RWPE2 (cell line): ENCODE measurements at regions not wholly inside any gene's neighbourhood (a gene's known extent, or its start where the extent isn't known, plus 50 kb on each side); places are given as distances from the start of the nearest gene placed in this dataset.

Source experiments
- ATAC-seq: fragments of 200-7000 bp; cut with Tn5 transposase; 3 replicates; pipeline ENCODE4 v1.9.1; 2021; ENCODE audit warnings: low read depth
- DNase-seq: peaks from one replicate; pipeline ENCODE4 v3.0.0-alpha.2; 2020; ENCODE audit warnings: low spot score
- H3K27ac ChIP-seq: fragments of 450-650 bp; 2 replicates; pipeline ENCODE4 v1.5.1; 2017; ENCODE audit warnings: mild to moderate bottlenecking; ENCODE audit not compliant: poor library complexity, severe bottlenecking
- H3K27me3 ChIP-seq: fragments of 250-450 bp; sonication (Bioruptor Pico); 2 replicates; pipeline ENCODE4 v1.5.1; 2021; ENCODE audit warnings: mild to moderate bottlenecking, moderate library complexity; ENCODE audit not compliant: insufficient read depth, poor library complexity, severe bottlenecking
- H3K36me3 ChIP-seq: fragments of 250-450 bp; sonication (Bioruptor Pico); 2 replicates; pipeline ENCODE4 v1.5.1; 2020; ENCODE audit warnings: low read depth, mild to moderate bottlenecking, moderate library complexity
- H3K4me1 ChIP-seq: fragments of 250-450 bp; sonication (Bioruptor Pico); 2 replicates; pipeline ENCODE4 v1.5.1; 2021; ENCODE audit warnings: mild to moderate bottlenecking, moderate library complexity; ENCODE audit not compliant: insufficient read depth, poor library complexity, severe bottlenecking
- H3K4me3 ChIP-seq: fragments of 250-450 bp; sonication (Bioruptor Pico); 2 replicates; pipeline ENCODE4 v1.5.1; 2021; ENCODE audit warnings: mild to moderate bottlenecking, moderate library complexity; ENCODE audit not compliant: severe bottlenecking
- H3K9me3 ChIP-seq: fragments of 250-450 bp; sonication (Bioruptor Pico); 2 replicates; pipeline ENCODE4 v1.5.1; 2021; ENCODE audit warnings: mild to moderate bottlenecking, moderate library complexity; ENCODE audit not compliant: severe bottlenecking
- CTCF ChIP-seq: fragments of 450-650 bp; IDR thresholded peaks from one replicate; pipeline ENCODE4 v1.5.1; 2017; ENCODE audit warnings: mild to moderate bottlenecking, moderate library complexity; ENCODE audit not compliant: poor library complexity, severe bottlenecking

DNA sequence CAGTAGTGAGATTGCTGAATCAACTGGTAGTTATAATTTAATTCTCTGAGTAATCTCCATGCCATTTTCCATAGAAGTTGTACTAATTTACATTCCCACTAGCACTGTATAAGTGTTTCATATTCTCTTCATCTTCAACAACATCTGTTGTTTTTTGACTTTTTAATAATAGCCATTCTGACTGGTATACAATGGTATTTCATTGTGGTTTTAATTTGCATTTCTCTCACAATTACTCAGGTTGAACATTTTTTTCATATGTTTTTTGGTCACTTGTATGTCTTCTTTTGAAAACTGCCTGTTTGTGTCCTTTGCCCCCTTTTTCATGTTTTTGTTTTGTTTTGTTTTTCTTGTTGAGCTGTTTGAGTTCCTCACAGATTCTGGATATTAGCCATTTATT lies 880.2 kb downstream of the RAPGEF2 start:
- TF ChIP-seq CTCF: no peak
- H3K27me3 ChIP-seq: no peaks in the 10 kb centered on the region
- no peaks in the 10 kb centered on the region for H3K9me3 ChIP-seq
- H3K4me3 ChIP-seq: no peak overlapping the region
- no peaks in the 10 kb centered on the region for H3K4me1 ChIP-seq
- ATAC-seq: no peak
- no peaks in the 10 kb centered on the region for H3K36me3 ChIP-seq
- H3K27ac ChIP-seq: no peak overlapping the region
- no peak for DNase-seq

DNA sequence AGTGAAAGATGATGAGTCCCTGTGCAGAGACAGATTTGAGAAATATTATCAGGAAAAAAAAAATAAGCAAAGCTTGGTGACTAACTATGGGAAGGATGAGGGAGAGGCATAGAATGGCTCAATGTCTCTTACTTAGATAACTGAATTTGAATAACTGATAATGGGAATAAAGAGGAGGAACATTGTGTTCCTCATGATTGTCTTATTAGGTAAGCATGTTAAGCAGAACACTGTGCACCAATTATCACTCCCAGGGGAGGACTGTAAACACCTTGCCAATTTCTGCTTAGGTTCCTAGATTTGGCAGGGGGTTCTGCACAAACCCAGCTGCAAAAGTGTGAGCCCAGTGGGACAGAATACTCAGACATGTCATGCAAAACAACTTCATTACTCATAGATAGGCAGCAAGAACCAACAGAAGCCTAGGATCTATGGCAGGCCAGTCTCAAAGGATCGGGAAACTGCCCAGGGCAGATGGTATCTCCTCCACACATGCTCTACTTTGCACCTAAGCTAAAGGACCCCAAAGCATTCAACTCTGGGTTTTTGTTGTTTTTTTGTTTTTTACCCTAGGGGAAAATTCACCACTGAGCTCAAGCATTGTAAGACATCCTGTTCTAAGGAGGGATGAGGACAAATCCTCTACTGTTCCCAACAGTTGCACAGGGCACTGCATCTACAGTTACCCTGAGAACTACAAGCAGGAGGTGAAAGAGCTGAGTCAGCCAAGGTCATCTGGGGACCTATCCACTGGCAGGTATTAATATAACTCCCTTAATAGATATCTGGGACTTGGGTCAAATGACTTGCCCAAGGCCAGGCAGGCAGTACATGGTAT lies 907.0 kb downstream of the RAPGEF2 start:
- Histone ChIP-seq H3K27me3 (no peaks in the 10 kb centered on the region), H3K4me3 (no peak overlapping the region), H3K27ac (no peak overlapping the region), H3K36me3 (no peaks in the 10 kb centered on the region), H3K4me1 (no peaks in the 10 kb centered on the region), H3K9me3 (no peaks in the 10 kb centered on the region)
- DNase-seq: no peak
- no peak for TF ChIP-seq CTCF
- ATAC-seq: no peak

GRCh38 chr4:160019936-160020335 lies 917.1 kb downstream of the RAPGEF2 start:
- Histone ChIP-seq H3K4me3 (no peak overlapping the region), H3K27me3 (no peaks in the 10 kb centered on the region), H3K4me1 (no peaks in the 10 kb centered on the region), H3K27ac (no peak overlapping the region), H3K36me3 (no peaks in the 10 kb centered on the region), H3K9me3 (no peaks in the 10 kb centered on the region)
- DNase-seq: no peak
- no peak for TF ChIP-seq CTCF
- no peak for ATAC-seq

DNA sequence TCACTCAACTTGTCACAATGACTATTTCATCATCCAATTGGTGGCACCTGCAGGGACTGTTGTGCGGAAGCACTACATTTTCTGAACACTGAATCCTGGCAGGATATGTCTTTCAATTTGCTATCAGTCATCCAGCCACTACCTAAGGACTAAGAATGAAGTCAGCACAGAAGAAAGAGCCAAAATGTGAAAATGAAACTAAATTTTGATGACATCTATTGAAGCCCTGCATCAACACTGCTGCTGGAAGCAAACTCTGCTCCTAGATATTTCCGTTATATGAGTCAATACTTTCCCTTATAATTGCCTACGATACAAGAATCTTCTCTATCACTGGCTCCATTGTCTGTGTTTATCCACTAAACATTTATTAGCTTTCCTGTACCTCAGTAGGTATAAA lies 917.9 kb downstream of the RAPGEF2 start:
- Histone ChIP-seq H3K4me1 (no peaks in the 10 kb centered on the region), H3K27ac (no peak overlapping the region), H3K4me3 (no peak overlapping the region), H3K9me3 (no peaks in the 10 kb centered on the region), H3K27me3 (no peaks in the 10 kb centered on the region), H3K36me3 (no peaks in the 10 kb centered on the region)
- no peak for ATAC-seq
- TF ChIP-seq CTCF: no peak
- DNase-seq: no peak

GRCh38 chr4:160021870-160022269 lies 919.0 kb downstream of the RAPGEF2 start:
- no peak for ATAC-seq
- no peaks in the 10 kb centered on the region for H3K4me1 ChIP-seq

More at GRCh38 chr4:160021870-160022269, 919.0 kb downstream of the RAPGEF2 start:
- H3K36me3 ChIP-seq: no peaks in the 10 kb centered on the region
- H3K4me3 ChIP-seq: no peak overlapping the region
- H3K9me3 ChIP-seq: no peaks in the 10 kb centered on the region
- no peak overlapping the region for H3K27ac ChIP-seq
- no peak for TF ChIP-seq CTCF
- no peaks in the 10 kb centered on the region for H3K27me3 ChIP-seq
- DNase-seq: no peak
